ENCODE measurements at regions not wholly inside any gene's neighbourhood (a gene's known extent, or its start where the extent isn't known, plus 50 kb on each side); places are given as distances from the start of the nearest gene placed in this dataset.

- TF ChIP-seq, protein P1, sequence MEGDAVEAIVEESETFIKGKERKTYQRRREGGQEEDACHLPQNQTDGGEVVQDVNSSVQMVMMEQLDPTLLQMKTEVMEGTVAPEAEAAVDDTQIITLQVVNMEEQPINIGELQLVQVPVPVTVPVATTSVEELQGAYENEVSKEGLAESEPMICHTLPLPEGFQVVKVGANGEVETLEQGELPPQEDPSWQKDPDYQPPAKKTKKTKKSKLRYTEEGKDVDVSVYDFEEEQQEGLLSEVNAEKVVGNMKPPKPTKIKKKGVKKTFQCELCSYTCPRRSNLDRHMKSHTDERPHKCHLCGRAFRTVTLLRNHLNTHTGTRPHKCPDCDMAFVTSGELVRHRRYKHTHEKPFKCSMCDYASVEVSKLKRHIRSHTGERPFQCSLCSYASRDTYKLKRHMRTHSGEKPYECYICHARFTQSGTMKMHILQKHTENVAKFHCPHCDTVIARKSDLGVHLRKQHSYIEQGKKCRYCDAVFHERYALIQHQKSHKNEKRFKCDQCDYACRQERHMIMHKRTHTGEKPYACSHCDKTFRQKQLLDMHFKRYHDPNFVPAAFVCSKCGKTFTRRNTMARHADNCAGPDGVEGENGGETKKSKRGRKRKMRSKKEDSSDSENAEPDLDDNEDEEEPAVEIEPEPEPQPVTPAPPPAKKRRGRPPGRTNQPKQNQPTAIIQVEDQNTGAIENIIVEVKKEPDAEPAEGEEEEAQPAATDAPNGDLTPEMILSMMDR (IDR thresholded peaks at IDR 0.05; ENCODE audit: insufficient read depth, low read depth, low read length, missing control alignments): no peak
- no peak overlapping the region for H3K4me3 ChIP-seq (ENCODE audit: low read depth, low read length)
- DNase-seq (ENCODE audit: low read depth): no peak
These were observed 166.1 kb upstream of the DPYD start for GRCh38 chr1:98086796-98087441.

DNA sequence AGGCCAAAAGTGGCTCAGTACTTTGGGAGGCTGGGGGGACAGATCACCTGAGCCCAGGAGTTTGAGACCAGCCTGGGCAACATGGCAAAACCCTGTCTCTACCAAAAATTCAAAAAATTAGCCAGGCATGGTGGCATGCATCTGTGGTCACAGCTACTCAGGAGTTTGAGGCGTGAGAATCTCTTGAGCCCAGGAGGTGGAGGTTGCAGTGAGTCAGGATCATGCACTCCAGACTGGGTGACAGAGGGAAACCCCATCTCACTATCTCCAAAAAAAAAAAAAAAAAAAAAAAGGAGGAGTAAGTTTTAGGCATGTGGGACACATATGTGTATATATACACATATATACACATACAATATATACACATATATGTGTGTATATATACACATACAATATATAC, 165.3 kb upstream of the DPYD start:
- H3K4me3 ChIP-seq (ENCODE audit: low read depth, low read length): no peak overlapping the region
- TF ChIP-seq, protein P1 (IDR thresholded peaks at IDR 0.05; ENCODE audit: insufficient read depth, low read depth, low read length, missing control alignments): no peak
- DNase-seq (ENCODE audit: low read depth): no peak

- H3K4me3 ChIP-seq (ENCODE audit: low read depth, low read length): no peak overlapping the region
- TF ChIP-seq, protein P1 (IDR thresholded peaks at IDR 0.05; ENCODE audit: insufficient read depth, low read depth, low read length, missing control alignments): no peak
- DNase-seq (ENCODE audit: low read depth): no peak
These were observed 163.4 kb upstream of the DPYD start for GRCh38 chr1:98084188-98084587.

GRCh38 chr1:98081944-98082343, 161.1 kb upstream of the DPYD start:
- DNase-seq (ENCODE audit: low read depth): no peak
- TF ChIP-seq, protein P1 (IDR thresholded peaks at IDR 0.05; ENCODE audit: insufficient read depth, low read depth, low read length, missing control alignments): no peak

DNA sequence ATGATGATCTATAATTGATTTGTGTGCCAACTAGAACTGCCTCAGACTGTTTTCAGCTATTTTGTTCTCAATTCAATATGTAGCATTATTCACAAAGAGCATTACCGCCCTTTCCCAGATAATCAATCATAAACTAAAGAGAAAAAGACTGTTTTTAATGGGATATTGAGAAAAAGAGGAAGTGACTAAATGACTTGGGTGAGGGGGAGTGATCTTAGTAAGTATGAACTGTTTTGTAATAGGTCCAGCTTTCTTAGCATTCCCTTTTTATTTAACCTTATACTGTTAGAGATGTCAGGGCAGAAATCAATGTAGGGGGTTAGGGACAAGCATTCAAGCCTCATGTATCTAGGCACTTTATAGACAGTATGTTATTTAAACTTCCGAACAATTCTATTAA, 157.8 kb upstream of the DPYD start:
- no peak for DNase-seq (ENCODE audit: low read depth)
- no peak overlapping the region for H3K4me3 ChIP-seq (ENCODE audit: low read depth, low read length)
- TF ChIP-seq, protein P1 (IDR thresholded peaks at IDR 0.05; ENCODE audit: insufficient read depth, low read depth, low read length, missing control alignments): no peak

More at GRCh38 chr1:98081944-98082343, 161.1 kb upstream of the DPYD start:
- H3K4me3 ChIP-seq (ENCODE audit: low read depth, low read length): no peak overlapping the region

DNA sequence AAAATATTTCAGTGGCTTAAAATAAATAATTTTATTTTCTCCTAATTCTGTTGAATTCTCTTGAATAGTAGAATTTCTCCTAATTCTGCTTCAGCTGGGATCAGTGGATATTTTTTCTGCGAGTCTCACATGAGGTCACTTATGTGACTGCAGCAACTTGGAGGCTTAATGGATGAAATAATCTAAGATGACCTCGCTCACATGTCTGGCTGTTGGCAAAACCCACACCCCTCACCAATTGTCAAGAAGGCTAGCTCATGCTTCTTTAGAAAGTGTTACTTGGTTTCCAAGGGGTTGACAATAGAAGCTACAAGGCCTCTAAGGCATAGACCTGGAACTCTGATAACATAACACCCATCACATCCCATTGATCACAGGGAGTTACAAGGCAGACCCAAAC, 156.9 kb upstream of the DPYD start:
- TF ChIP-seq, protein P1 (IDR thresholded peaks at IDR 0.05; ENCODE audit: insufficient read depth, low read depth, low read length, missing control alignments): no peak
- H3K4me3 ChIP-seq (ENCODE audit: low read depth, low read length): no peak overlapping the region
- DNase-seq (ENCODE audit: low read depth): no peak

DNA sequence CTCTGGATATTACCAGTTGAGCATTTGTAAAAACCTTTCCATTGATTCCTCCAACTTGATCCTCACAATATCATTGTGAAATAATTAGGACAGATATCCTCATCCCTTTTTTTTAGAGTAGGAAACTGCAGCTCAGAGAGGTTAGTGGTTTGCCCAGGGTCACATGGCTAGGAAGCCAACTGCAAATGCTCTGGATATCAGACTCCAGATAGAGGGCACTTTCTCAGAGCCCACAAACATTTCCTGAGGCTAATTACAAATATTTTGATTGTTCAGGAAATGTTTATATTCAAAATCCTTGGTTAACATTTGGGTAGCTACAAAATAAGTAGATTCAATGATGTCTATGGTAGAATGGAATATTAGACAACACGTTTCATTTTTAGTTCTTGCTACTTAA, 154.8 kb upstream of the DPYD start:
- no peak overlapping the region for H3K4me3 ChIP-seq (ENCODE audit: low read depth, low read length)
- TF ChIP-seq, protein P1 (IDR thresholded peaks at IDR 0.05; ENCODE audit: insufficient read depth, low read depth, low read length, missing control alignments): no peak
- no peak for DNase-seq (ENCODE audit: low read depth)

Data from GM12865 (cell line).